ENCODE measurements at regions not wholly inside any gene's neighbourhood (a gene's known extent, or its start where the extent isn't known, plus 50 kb on each side); places are given as distances from the start of the nearest gene placed in this dataset.

DNA sequence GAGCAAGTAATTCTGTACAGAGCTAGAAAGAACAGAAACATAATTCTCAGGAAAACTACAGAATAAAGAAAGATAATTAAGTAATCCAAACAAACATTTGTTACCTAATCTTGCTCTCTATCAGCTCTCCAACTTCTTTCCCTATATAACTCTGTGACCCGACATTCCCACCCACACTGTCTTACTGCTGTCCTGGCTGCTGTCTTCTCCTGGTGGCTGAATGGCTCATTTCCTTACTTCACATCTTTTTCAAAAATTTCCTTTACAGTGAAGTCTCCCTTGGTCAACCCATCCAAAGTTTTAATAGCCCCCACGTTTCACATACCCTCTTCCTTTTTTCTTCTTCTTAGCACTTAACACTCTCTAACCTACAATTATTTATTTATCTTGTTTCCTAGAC is 64.0 kb downstream of the HYCC1 start:
- H2BK5ac ChIP-seq (ENCODE audit: low read length), result no peak overlapping the region
- no peak overlapping the region for H3K27ac ChIP-seq (replicated peaks; ENCODE audit: low read length)
- H3K79me1 ChIP-seq (ENCODE audit: low read depth, low read length), result no peaks in the 10 kb centered on the region
- no peak overlapping the region for H4K91ac ChIP-seq (ENCODE audit: low read depth, low read length, poor library complexity)
- peaks cover 3 to 18% of the 10 kb centered on the region in 2 donors for H3K4me1 ChIP-seq (ENCODE audit: control insufficient read depth in 2 of 2, insufficient read depth in 1 of 2, low read depth in 1 of 2, low read length in 2 of 2)
- H3K4me3 ChIP-seq (ENCODE audit: low read length in 2 of 2), result no peak overlapping the region
- 100% methylated on average over 1 of the region's 2 CpGs; no CpG with 5 or more reads in 1 of the 2 donors for WGBS, 2 donors (ENCODE audit: extremely low coverage in 2 of 2, insufficient read length in 2 of 2, insufficient replicate concordance in 1 of 2)
- no peak overlapping the region for H2BK120ac ChIP-seq (ENCODE audit: low read depth, low read length)
- H3K36me3 ChIP-seq (replicated peaks in 1 of 2; ENCODE audit: control insufficient read depth in 2 of 2, insufficient read depth in 2 of 2, low read length in 2 of 2), result peaks cover 0 to 15% of the 10 kb centered on the region in 2 donors
- no peak overlapping the region for H2AK5ac ChIP-seq (ENCODE audit: low read depth, low read length)
- no peak overlapping the region for H3K23ac ChIP-seq (ENCODE audit: low read depth, low read length, poor library complexity)
- no peaks in the 10 kb centered on the region for H3K9me3 ChIP-seq (replicated peaks in 1 of 2; ENCODE audit: control insufficient read depth in 2 of 2, insufficient read depth in 1 of 2, low read depth in 1 of 2, low read length in 2 of 2)
- H2BK15ac ChIP-seq (ENCODE audit: low read length), result no peak overlapping the region
- no peak overlapping the region for H2BK12ac ChIP-seq (ENCODE audit: low read length)
- no peak for DNase-seq (ENCODE audit: low spot score)
- no peak overlapping the region for H3K4me2 ChIP-seq (ENCODE audit: insufficient read depth, low read length, poor library complexity, severe bottlenecking)
- no peak overlapping the region for H4K8ac ChIP-seq (ENCODE audit: low read depth, low read length)
- H2AFZ ChIP-seq (ENCODE audit: low read length), result no peak overlapping the region
- no peak overlapping the region for H3K9ac ChIP-seq (ENCODE audit: low read depth, low read length, poor library complexity)
- H3K27me3 ChIP-seq (ENCODE audit: control insufficient read depth in 3 of 3, insufficient read depth in 3 of 3, low read depth in 1 of 3, low read length in 3 of 3), result no peaks in the 10 kb centered on the region
- H3K14ac ChIP-seq (ENCODE audit: low read length), result no peak overlapping the region
- H3K4ac ChIP-seq (ENCODE audit: low read length), result no peak overlapping the region
- no peak overlapping the region for H3K18ac ChIP-seq (ENCODE audit: low read length)

GRCh38 chr7:22949221-22949620 is 64.7 kb downstream of the HYCC1 start:
- no peaks in the 10 kb centered on the region for H3K9me3 ChIP-seq (replicated peaks in 1 of 2; ENCODE audit: control insufficient read depth in 2 of 2, insufficient read depth in 1 of 2, low read depth in 1 of 2, low read length in 2 of 2)
- H3K4me3 ChIP-seq (ENCODE audit: low read length in 2 of 2), result no peak overlapping the region
- no peak overlapping the region for H3K18ac ChIP-seq (ENCODE audit: low read length)
- H3K4ac ChIP-seq (ENCODE audit: low read length), result no peak overlapping the region
- peaks cover 3 to 18% of the 10 kb centered on the region in 2 donors for H3K4me1 ChIP-seq (ENCODE audit: control insufficient read depth in 2 of 2, insufficient read depth in 1 of 2, low read depth in 1 of 2, low read length in 2 of 2)
- no peak overlapping the region for H3K27ac ChIP-seq (replicated peaks; ENCODE audit: low read length)
- H3K9ac ChIP-seq (ENCODE audit: low read depth, low read length, poor library complexity), result no peak overlapping the region
- H3K23ac ChIP-seq (ENCODE audit: low read depth, low read length, poor library complexity), result no peak overlapping the region
- no peak overlapping the region for H2BK12ac ChIP-seq (ENCODE audit: low read length)
- no peak overlapping the region for H2BK120ac ChIP-seq (ENCODE audit: low read depth, low read length)
- H2AK5ac ChIP-seq (ENCODE audit: low read depth, low read length), result no peak overlapping the region
- no peak overlapping the region for H3K14ac ChIP-seq (ENCODE audit: low read length)
- no peak overlapping the region for H4K91ac ChIP-seq (ENCODE audit: low read depth, low read length, poor library complexity)
- H2BK15ac ChIP-seq (ENCODE audit: low read length), result no peak overlapping the region
- no peak for DNase-seq (ENCODE audit: low spot score)
- no peak overlapping the region for H2BK5ac ChIP-seq (ENCODE audit: low read length)
- H3K36me3 ChIP-seq (replicated peaks in 1 of 2; ENCODE audit: control insufficient read depth in 2 of 2, insufficient read depth in 2 of 2, low read length in 2 of 2), result peaks cover 0 to 20% of the 10 kb centered on the region in 2 donors
- no peaks in the 10 kb centered on the region for H3K27me3 ChIP-seq (ENCODE audit: control insufficient read depth in 3 of 3, insufficient read depth in 3 of 3, low read depth in 1 of 3, low read length in 3 of 3)
- no peaks in the 10 kb centered on the region for H3K79me1 ChIP-seq (ENCODE audit: low read depth, low read length)
- H3K4me2 ChIP-seq (ENCODE audit: insufficient read depth, low read length, poor library complexity, severe bottlenecking), result no peak overlapping the region
- no peak overlapping the region for H2AFZ ChIP-seq (ENCODE audit: low read length)
- H4K8ac ChIP-seq (ENCODE audit: low read depth, low read length), result no peak overlapping the region
- WGBS, 2 donors (ENCODE audit: extremely low coverage in 2 of 2, insufficient read length in 2 of 2, insufficient replicate concordance in 1 of 2), result no CpG with 5 or more reads among the region's 3 CpGs

- H2BK12ac ChIP-seq (ENCODE audit: low read length), result no peak overlapping the region
- WGBS, 2 donors (ENCODE audit: extremely low coverage in 2 of 2, insufficient read length in 2 of 2, insufficient replicate concordance in 1 of 2), result no CpG with 5 or more reads among the region's 2 CpGs
- no peak for DNase-seq (ENCODE audit: low spot score)
- H3K9ac ChIP-seq (ENCODE audit: low read depth, low read length, poor library complexity), result no peak overlapping the region
- no peak overlapping the region for H2AK5ac ChIP-seq (ENCODE audit: low read depth, low read length)
- no peak overlapping the region for H2BK15ac ChIP-seq (ENCODE audit: low read length)
- H2BK5ac ChIP-seq (ENCODE audit: low read length), result no peak overlapping the region
- no peak overlapping the region for H3K14ac ChIP-seq (ENCODE audit: low read length)
- H3K27me3 ChIP-seq (ENCODE audit: control insufficient read depth in 3 of 3, insufficient read depth in 3 of 3, low read depth in 1 of 3, low read length in 3 of 3), result no peaks in the 10 kb centered on the region
- H2BK120ac ChIP-seq (ENCODE audit: low read depth, low read length), result no peak overlapping the region
- H3K4ac ChIP-seq (ENCODE audit: low read length), result no peak overlapping the region
- no peaks in the 10 kb centered on the region for H3K79me1 ChIP-seq (ENCODE audit: low read depth, low read length)
- H3K18ac ChIP-seq (ENCODE audit: low read length), result no peak overlapping the region
- H3K23ac ChIP-seq (ENCODE audit: low read depth, low read length, poor library complexity), result no peak overlapping the region
- H3K4me3 ChIP-seq (ENCODE audit: low read length in 2 of 2), result no peak overlapping the region
- H3K4me1 ChIP-seq (ENCODE audit: control insufficient read depth in 2 of 2, insufficient read depth in 1 of 2, low read depth in 1 of 2, low read length in 2 of 2), result peaks cover 3 to 18% of the 10 kb centered on the region in 2 donors
- H3K9me3 ChIP-seq (replicated peaks in 1 of 2; ENCODE audit: control insufficient read depth in 2 of 2, insufficient read depth in 1 of 2, low read depth in 1 of 2, low read length in 2 of 2), result no peaks in the 10 kb centered on the region
- H3K27ac ChIP-seq (replicated peaks; ENCODE audit: low read length), result no peak overlapping the region
- peaks cover 0 to 20% of the 10 kb centered on the region in 2 donors for H3K36me3 ChIP-seq (replicated peaks in 1 of 2; ENCODE audit: control insufficient read depth in 2 of 2, insufficient read depth in 2 of 2, low read length in 2 of 2)
- H4K8ac ChIP-seq (ENCODE audit: low read depth, low read length), result no peak overlapping the region
- no peak overlapping the region for H2AFZ ChIP-seq (ENCODE audit: low read length)
- H3K4me2 ChIP-seq (ENCODE audit: insufficient read depth, low read length, poor library complexity, severe bottlenecking), result no peak overlapping the region
- H4K91ac ChIP-seq (ENCODE audit: low read depth, low read length, poor library complexity), result no peak overlapping the region
These were observed 65.2 kb downstream of the HYCC1 start for GRCh38 chr7:22948770-22949169.

DNA sequence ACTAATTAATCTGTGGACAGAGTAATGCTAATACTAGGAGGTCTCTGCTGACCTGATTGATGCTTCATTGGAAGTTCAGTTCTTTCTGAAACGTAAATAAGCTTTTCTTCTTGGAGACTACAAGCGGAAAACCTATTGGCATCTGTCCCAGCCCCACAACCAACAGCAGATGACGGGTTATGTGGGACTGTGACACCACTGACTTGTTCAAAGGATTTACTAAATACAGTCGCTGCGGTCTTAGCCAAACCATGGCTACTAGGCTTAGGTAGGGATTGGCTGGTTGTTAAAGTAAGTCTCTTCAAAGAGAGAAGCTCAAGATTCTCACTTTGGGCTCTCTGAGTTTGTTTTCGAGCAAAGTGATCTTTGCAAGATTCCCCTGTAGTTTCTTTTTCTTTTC is 68.3 kb downstream of the HYCC1 start:
- DNase-seq (ENCODE audit: low spot score), result no peak
- Histone ChIP-seq H3K27ac (replicated peaks; ENCODE audit: low read length) (no peak overlapping the region), H2AK5ac (ENCODE audit: low read depth, low read length) (no peak overlapping the region), H4K8ac (ENCODE audit: low read depth, low read length) (no peak overlapping the region), H2BK15ac (ENCODE audit: low read length) (no peak overlapping the region), H3K4me1 (ENCODE audit: control insufficient read depth in 2 of 2, insufficient read depth in 1 of 2, low read depth in 1 of 2, low read length in 2 of 2) (peaks cover 0 to 13% of the 10 kb centered on the region in 2 donors), H4K91ac (ENCODE audit: low read depth, low read length, poor library complexity) (no peak overlapping the region), H2BK5ac (ENCODE audit: low read length) (no peak overlapping the region), H3K4me2 (ENCODE audit: insufficient read depth, low read length, poor library complexity, severe bottlenecking) (no peak overlapping the region), H3K23ac (ENCODE audit: low read depth, low read length, poor library complexity) (no peak overlapping the region), H3K36me3 (replicated peaks in 1 of 2; ENCODE audit: control insufficient read depth in 2 of 2, insufficient read depth in 2 of 2, low read length in 2 of 2) (peaks cover 0 to 24% of the 10 kb centered on the region in 2 donors), H3K4ac (ENCODE audit: low read length) (no peak overlapping the region), H3K27me3 (ENCODE audit: control insufficient read depth in 3 of 3, insufficient read depth in 3 of 3, low read depth in 1 of 3, low read length in 3 of 3) (no peaks in the 10 kb centered on the region), H3K4me3 (ENCODE audit: low read length in 2 of 2) (no peak overlapping the region), H2AFZ (ENCODE audit: low read length) (no peak overlapping the region), H3K9me3 (replicated peaks in 1 of 2; ENCODE audit: control insufficient read depth in 2 of 2, insufficient read depth in 1 of 2, low read depth in 1 of 2, low read length in 2 of 2) (no peaks in the 10 kb centered on the region), H2BK12ac (ENCODE audit: low read length) (no peak overlapping the region), H3K9ac (ENCODE audit: low read depth, low read length, poor library complexity) (no peak overlapping the region), H3K79me1 (ENCODE audit: low read depth, low read length) (no peaks in the 10 kb centered on the region), H2BK120ac (ENCODE audit: low read depth, low read length) (no peak overlapping the region), H3K18ac (ENCODE audit: low read length) (no peak overlapping the region), H3K14ac (ENCODE audit: low read length) (no peak overlapping the region)
- no CpG with 5 or more reads among the region's 6 CpGs for WGBS, 2 donors (ENCODE audit: extremely low coverage in 2 of 2, insufficient read length in 2 of 2, insufficient replicate concordance in 1 of 2)

Data from neuronal stem cell (in vitro differentiated cells).